NCI-H2227 (cell line): ENCODE measurements at regions not wholly inside any gene's neighbourhood (a gene's known extent, or its start where the extent isn't known, plus 50 kb on each side); places are given as distances from the start of the nearest gene placed in this dataset.
"Not testable (repeated sequence)": the region's sequence is repeated elsewhere in the genome, so short reads cannot be mapped to it uniquely, and the experiment has no call there.

Source experiments
- DNase-seq: peaks from one replicate; lab custom pipeline; 2025; ENCODE audit not compliant: unreplicated experiment; lab: John Stamatoyannopoulos, UW

- no peak for DNase-seq
Observed at GRCh38 chr4:114034189-114034588, 54.7 kb upstream of the ARSJ start.

- peak; percentile 23 for DNase-seq
Observed at GRCh38 chr4:114036426-114036825, 57.0 kb upstream of the ARSJ start.

- DNase-seq: no peak
Observed at GRCh38 chr4:114036864-114037263, 57.4 kb upstream of the ARSJ start.

- no peak for DNase-seq
Observed at GRCh38 chr4:114037988-114038387, 58.5 kb upstream of the ARSJ start.

GRCh38 chr4:114038762-114039387 is 59.4 kb upstream of the ARSJ start:
- DNase-seq: no peak

- DNase-seq: no peak
Observed at GRCh38 chr4:114040319-114041116, 61.1 kb upstream of the ARSJ start.

- DNase-seq: no peak
Observed at GRCh38 chr4:114041117-114041475, 61.6 kb upstream of the ARSJ start.

- DNase-seq: no peak
Observed at GRCh38 chr4:114043116-114043515, 63.7 kb upstream of the ARSJ start.

- DNase-seq: not testable (repeated sequence)
Observed at GRCh38 chr4:114044351-114044750, 64.9 kb upstream of the ARSJ start.

- DNase-seq: no peak
Observed at GRCh38 chr4:114046331-114046730, 66.9 kb upstream of the ARSJ start.

GRCh38 chr4:114048154-114048553 is 68.7 kb upstream of the ARSJ start:
- DNase-seq: not testable (repeated sequence)

GRCh38 chr4:114052227-114052626 is 72.8 kb upstream of the ARSJ start:
- DNase-seq: no peak

GRCh38 chr4:114056599-114056998 is 77.2 kb upstream of the ARSJ start:
- DNase-seq: no peak

GRCh38 chr4:114057746-114058145 is 78.3 kb upstream of the ARSJ start:
- DNase-seq: no peak

- DNase-seq: no peak
Observed at GRCh38 chr4:114062499-114062898, 83.1 kb upstream of the ARSJ start.

GRCh38 chr4:114072781-114073180 is 93.3 kb upstream of the ARSJ start:
- DNase-seq: no peak

GRCh38 chr4:114076899-114077570 is 97.6 kb upstream of the ARSJ start:
- DNase-seq: no peak

- DNase-seq: no peak
Observed at GRCh38 chr4:114077610-114078009, 98.2 kb upstream of the ARSJ start.

- no peak for DNase-seq
Observed at GRCh38 chr4:114078636-114079035, 99.2 kb upstream of the ARSJ start.

- no peak for DNase-seq
Observed at GRCh38 chr4:114081783-114082182, 102.3 kb upstream of the ARSJ start.

GRCh38 chr4:114082348-114082747 is 102.9 kb upstream of the ARSJ start:
- DNase-seq: no peak
